ENCODE measurements at regions not wholly inside any gene's neighbourhood (a gene's known extent, or its start where the extent isn't known, plus 50 kb on each side); places are given as distances from the start of the nearest gene placed in this dataset.
"Not testable (repeated sequence)": the region's sequence is repeated elsewhere in the genome, so short reads cannot be mapped to it uniquely, and the experiment has no call there.

- no peak for TF ChIP-seq POLR2AphosphoS5 (IDR thresholded peaks at IDR 0.05)
- no peak for TF ChIP-seq CTCF (IDR thresholded peaks at IDR 0.05)
- TF ChIP-seq EP300 (IDR thresholded peaks at IDR 0.05), result no peak
- TF ChIP-seq POLR2A (IDR thresholded peaks at IDR 0.05), result no peak
Observed at GRCh38 chr9:78694974-78695373, 398.0 kb downstream of the PSAT1 start.

GRCh38 chr9:78695519-78695918 lies 398.6 kb downstream of the PSAT1 start:
- no peak for DNase-seq
- H3K27me3 ChIP-seq, result no peaks in the 10 kb centered on the region
- no peaks in the 10 kb centered on the region for H3K9me3 ChIP-seq
- intact Hi-C loops (cut with DNase I), result no loop called here
- no peak overlapping the region for H3K27ac ChIP-seq
- TF ChIP-seq CTCF (IDR thresholded peaks at IDR 0.05), result no peak
- TF ChIP-seq POLR2A (IDR thresholded peaks at IDR 0.05), result no peak
- TF ChIP-seq EP300 (IDR thresholded peaks at IDR 0.05), result no peak
- TF ChIP-seq POLR2AphosphoS5 (IDR thresholded peaks at IDR 0.05), result no peak
- WGBS, 2 donors, result 27 to 32% methylated on average over 5 of the region's 5 CpGs
- H3K36me3 ChIP-seq, result no peaks in the 10 kb centered on the region
- H3K4me3 ChIP-seq, result no peak overlapping the region
- H3K4me1 ChIP-seq, result no peaks in the 10 kb centered on the region

More at GRCh38 chr9:78694974-78695373, 398.0 kb downstream of the PSAT1 start:
- H3K4me3 ChIP-seq, result no peak overlapping the region
- H3K9me3 ChIP-seq, result no peaks in the 10 kb centered on the region
- intact Hi-C loops (cut with DNase I), result no loop called here
- H3K27ac ChIP-seq, result no peak overlapping the region
- no peaks in the 10 kb centered on the region for H3K27me3 ChIP-seq
- WGBS, 2 donors, result 51 to 68% methylated on average over 7 of the region's 7 CpGs
- no peak for DNase-seq
- H3K4me1 ChIP-seq, result no peaks in the 10 kb centered on the region
- H3K36me3 ChIP-seq, result no peaks in the 10 kb centered on the region

DNA sequence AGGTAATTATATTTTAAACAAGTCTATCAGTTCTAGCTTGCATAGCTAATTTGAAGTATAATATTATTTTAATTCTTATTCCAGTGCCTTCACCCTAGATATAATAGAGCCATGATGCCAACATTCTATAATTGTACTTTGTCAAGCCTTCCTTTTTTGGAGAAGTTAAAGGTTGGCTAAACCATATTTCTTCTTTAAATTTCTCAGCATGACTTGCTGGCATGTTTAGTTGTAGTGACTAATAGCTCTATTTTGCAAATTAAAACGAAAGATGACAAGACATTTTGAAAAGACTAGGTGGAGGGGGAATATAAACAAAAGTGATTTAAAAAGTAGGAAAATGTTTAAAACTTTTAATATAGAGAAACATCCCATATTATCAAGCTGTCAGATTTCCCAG lies 400.7 kb downstream of the PSAT1 start:
- TF ChIP-seq POLR2AphosphoS5 (IDR thresholded peaks at IDR 0.05) (no peak), EP300 (IDR thresholded peaks at IDR 0.05) (no peak), CTCF (IDR thresholded peaks at IDR 0.05) (no peak), POLR2A (IDR thresholded peaks at IDR 0.05) (no peak)
- Histone ChIP-seq H3K36me3 (no peaks in the 10 kb centered on the region), H3K27ac (no peak overlapping the region), H3K9me3 (no peaks in the 10 kb centered on the region), H3K27me3 (no peaks in the 10 kb centered on the region), H3K4me1 (no peaks in the 10 kb centered on the region), H3K4me3 (no peak overlapping the region)
- DNase-seq, result no peak
- 24 to 40% methylated on average over 1 of the region's 1 CpG for WGBS, 2 donors
- intact Hi-C loops (cut with DNase I), result no loop called here

DNA sequence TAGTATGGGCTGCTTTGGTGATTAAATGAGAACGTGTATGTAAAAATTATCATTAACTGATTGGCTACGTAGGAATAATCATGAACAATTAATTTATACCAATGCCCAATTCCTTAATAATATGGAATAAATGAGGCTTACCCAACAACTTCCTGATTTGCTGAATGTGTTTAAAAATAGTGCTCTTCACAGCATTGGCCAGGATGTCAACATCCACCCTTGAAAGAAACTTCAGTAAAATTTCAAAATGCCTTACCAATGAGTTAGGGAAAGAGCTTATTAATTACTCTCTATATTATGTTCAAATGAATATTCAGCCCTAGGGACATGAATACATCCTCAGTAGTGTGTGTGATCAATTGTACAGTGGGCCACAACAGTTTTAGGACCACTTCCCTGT lies 401.4 kb downstream of the PSAT1 start:
- no peaks in the 10 kb centered on the region for H3K36me3 ChIP-seq
- WGBS, 2 donors, result 86 to 92% methylated on average over 2 of the region's 2 CpGs

GRCh38 chr9:78699217-78699616 lies 402.3 kb downstream of the PSAT1 start:
- H3K27ac ChIP-seq; intact Hi-C loops (cut with DNase I); DNase-seq; H3K9me3 ChIP-seq; H3K36me3 ChIP-seq; H3K4me3 ChIP-seq; H3K4me1 ChIP-seq; H3K27me3 ChIP-seq: not testable (repeated sequence)
- WGBS, 2 donors, result 84 to 90% methylated on average over 3 of the region's 3 CpGs

More for the DNA sequence above, 401.4 kb downstream of the PSAT1 start:
- Histone ChIP-seq H3K9me3 (no peaks in the 10 kb centered on the region), H3K4me3 (no peak overlapping the region), H3K27ac (no peak overlapping the region), H3K4me1 (no peaks in the 10 kb centered on the region), H3K27me3 (no peaks in the 10 kb centered on the region)
- TF ChIP-seq POLR2A (IDR thresholded peaks at IDR 0.05), result no peak
- no peak for TF ChIP-seq POLR2AphosphoS5 (IDR thresholded peaks at IDR 0.05)
- TF ChIP-seq EP300 (IDR thresholded peaks at IDR 0.05), result no peak
- TF ChIP-seq CTCF (IDR thresholded peaks at IDR 0.05), result no peak
- DNase-seq, result no peak
- intact Hi-C loops (cut with DNase I), result no loop called here

DNA sequence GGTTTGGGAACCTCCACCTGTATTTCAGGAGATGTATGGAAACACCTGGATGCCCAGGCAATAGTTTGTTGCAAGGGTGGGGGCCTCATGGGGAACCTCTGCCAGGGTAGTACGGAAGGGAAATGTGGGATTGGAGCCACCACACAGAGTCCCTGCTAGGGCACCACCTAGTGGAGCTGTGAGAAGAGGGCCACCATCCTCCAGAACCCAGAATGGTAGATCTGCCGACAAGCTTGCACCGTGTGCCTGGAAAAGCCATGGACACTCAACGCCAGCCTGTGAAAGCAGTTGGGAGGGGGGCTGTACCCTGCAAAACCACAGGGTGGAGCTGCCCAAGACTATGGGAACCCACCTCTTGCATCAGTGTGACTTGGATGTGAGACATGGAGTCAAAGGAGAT lies 407.2 kb downstream of the PSAT1 start:
- H3K4me3 ChIP-seq; H3K9me3 ChIP-seq; H3K36me3 ChIP-seq; intact Hi-C loops (cut with DNase I); H3K27ac ChIP-seq; DNase-seq; H3K4me1 ChIP-seq; H3K27me3 ChIP-seq: not testable (repeated sequence)
- 77 to 82% methylated on average over 4 of the region's 4 CpGs for WGBS, 2 donors
